ENCODE measurements at regions not wholly inside any gene's neighbourhood (a gene's known extent, or its start where the extent isn't known, plus 50 kb on each side); places are given as distances from the start of the nearest gene placed in this dataset.

DNA sequence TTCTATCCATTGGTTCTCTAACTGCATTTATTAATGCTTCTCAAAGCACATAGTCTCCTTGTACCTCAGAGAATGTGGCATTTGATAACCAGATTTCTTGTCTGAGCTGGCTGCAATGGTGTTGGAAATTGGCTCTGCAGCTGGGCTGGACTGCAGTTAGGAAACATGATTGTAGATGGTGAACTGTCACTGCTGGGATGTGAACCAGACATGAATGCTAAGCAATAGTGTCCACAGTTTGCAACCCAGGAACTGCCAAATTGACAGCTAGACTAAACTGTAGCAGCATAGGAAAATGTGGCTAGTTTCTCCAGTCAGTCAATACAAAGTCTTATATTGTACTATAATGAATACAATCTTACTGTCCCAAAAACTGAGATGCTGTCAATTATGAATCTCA is 656.6 kb upstream of the GOLIM4 start:
- Histone ChIP-seq H3K9ac (no peak overlapping the region), H3K27me3 (ENCODE audit: control insufficient read depth, insufficient read depth, low read length) (no peaks in the 10 kb centered on the region), H3K4me2 (ENCODE audit: low read length) (no peak overlapping the region), H3K9me3 (ENCODE audit: control insufficient read depth, low read length) (no peaks in the 10 kb centered on the region), H3K36me3 (ENCODE audit: control insufficient read depth, insufficient read depth, low read length) (no peaks in the 10 kb centered on the region), H3K4me1 (no peaks in the 10 kb centered on the region), H2AFZ (no peak overlapping the region), H3K79me2 (no peaks in the 10 kb centered on the region), H3K27ac (no peak overlapping the region), H3K4me3 (ENCODE audit: low read depth, low read length) (no peak overlapping the region)
- TF ChIP-seq, protein P1, sequence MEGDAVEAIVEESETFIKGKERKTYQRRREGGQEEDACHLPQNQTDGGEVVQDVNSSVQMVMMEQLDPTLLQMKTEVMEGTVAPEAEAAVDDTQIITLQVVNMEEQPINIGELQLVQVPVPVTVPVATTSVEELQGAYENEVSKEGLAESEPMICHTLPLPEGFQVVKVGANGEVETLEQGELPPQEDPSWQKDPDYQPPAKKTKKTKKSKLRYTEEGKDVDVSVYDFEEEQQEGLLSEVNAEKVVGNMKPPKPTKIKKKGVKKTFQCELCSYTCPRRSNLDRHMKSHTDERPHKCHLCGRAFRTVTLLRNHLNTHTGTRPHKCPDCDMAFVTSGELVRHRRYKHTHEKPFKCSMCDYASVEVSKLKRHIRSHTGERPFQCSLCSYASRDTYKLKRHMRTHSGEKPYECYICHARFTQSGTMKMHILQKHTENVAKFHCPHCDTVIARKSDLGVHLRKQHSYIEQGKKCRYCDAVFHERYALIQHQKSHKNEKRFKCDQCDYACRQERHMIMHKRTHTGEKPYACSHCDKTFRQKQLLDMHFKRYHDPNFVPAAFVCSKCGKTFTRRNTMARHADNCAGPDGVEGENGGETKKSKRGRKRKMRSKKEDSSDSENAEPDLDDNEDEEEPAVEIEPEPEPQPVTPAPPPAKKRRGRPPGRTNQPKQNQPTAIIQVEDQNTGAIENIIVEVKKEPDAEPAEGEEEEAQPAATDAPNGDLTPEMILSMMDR (IDR thresholded peaks at IDR 0.05) = no peak

DNA sequence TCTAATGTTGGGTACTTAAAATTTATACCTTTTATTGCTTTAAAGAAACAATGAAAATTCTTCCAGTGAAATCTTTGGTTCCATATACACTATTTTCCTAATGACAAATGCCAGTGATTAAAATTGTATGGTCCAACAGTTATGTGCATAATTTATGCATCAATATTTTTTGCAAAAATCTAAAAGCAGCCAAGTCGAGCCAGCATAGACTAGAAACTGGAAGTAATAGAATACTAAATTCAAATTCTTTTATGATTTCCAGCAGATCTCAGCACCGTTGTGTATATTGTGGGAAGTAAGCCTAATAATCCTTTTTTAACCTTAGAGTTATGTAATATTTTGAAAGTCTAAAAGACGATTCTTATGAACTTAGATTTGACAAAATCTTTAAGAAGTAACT is 652.0 kb upstream of the GOLIM4 start:
- H3K79me2 ChIP-seq = no peaks in the 10 kb centered on the region
- H3K27me3 ChIP-seq (ENCODE audit: control insufficient read depth, insufficient read depth, low read length) = no peaks in the 10 kb centered on the region
- H3K4me1 ChIP-seq = no peaks in the 10 kb centered on the region
- H3K9me3 ChIP-seq (ENCODE audit: control insufficient read depth, low read length) = no peaks in the 10 kb centered on the region
- H3K9ac ChIP-seq = no peak overlapping the region
- no peak overlapping the region for H3K27ac ChIP-seq
- H2AFZ ChIP-seq = no peak overlapping the region
- no peak overlapping the region for H3K4me2 ChIP-seq (ENCODE audit: low read length)
- H3K4me3 ChIP-seq (ENCODE audit: low read depth, low read length) = no peak overlapping the region
- no peaks in the 10 kb centered on the region for H3K36me3 ChIP-seq (ENCODE audit: control insufficient read depth, insufficient read depth, low read length)
- TF ChIP-seq, protein P1 (IDR thresholded peaks at IDR 0.05) = no peak

DNA sequence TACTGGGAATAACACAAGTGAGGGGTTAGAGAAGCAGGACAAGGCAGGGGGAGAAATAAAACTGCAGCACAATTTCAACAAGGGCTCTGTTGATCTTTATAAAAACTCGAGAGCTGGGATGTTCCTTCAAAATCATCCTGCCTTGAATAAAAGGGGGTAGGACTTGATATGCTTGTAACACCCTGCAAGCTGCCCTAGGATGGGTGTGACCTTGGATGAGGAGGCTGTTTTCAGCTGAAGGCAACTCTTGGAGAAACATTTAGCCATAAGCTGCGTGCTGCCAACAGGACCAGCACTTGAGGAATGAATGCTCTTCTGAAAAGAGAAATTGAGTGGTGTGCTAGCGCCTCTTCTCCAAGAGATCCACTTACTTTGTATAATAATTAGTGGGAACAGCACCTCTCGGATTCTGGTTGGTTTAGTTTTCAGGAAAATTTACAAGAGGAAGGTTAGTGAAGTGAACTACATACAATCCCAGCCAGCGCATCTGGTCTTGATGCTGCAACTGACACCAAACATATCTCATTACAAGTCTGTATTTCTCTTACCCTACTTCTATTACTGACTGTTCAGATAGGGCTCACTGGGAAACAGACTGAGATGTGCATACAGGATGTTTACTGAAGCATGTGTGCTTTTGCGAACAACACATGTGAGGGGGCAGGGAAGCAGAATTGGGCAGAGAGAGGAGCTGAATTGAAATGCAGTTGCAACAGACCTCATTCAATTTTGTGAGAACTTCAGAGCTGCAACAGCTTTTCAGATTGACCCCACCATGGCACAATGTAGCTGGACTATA is 643.0 kb upstream of the GOLIM4 start:
- H3K4me2 ChIP-seq (ENCODE audit: low read length) = no peak overlapping the region
- no peaks in the 10 kb centered on the region for H3K9me3 ChIP-seq (ENCODE audit: control insufficient read depth, low read length)
- no peak overlapping the region for H3K4me3 ChIP-seq (ENCODE audit: low read depth, low read length)
- no peaks in the 10 kb centered on the region for H3K36me3 ChIP-seq (ENCODE audit: control insufficient read depth, insufficient read depth, low read length)
- no peaks in the 10 kb centered on the region for H3K79me2 ChIP-seq
- TF ChIP-seq, protein P1 (IDR thresholded peaks at IDR 0.05) = no peak
- H3K27me3 ChIP-seq (ENCODE audit: control insufficient read depth, insufficient read depth, low read length) = no peaks in the 10 kb centered on the region
- no peak overlapping the region for H2AFZ ChIP-seq
- H3K4me1 ChIP-seq = no peaks in the 10 kb centered on the region
- H3K27ac ChIP-seq = no peak overlapping the region
- H3K9ac ChIP-seq = no peak overlapping the region

DNA sequence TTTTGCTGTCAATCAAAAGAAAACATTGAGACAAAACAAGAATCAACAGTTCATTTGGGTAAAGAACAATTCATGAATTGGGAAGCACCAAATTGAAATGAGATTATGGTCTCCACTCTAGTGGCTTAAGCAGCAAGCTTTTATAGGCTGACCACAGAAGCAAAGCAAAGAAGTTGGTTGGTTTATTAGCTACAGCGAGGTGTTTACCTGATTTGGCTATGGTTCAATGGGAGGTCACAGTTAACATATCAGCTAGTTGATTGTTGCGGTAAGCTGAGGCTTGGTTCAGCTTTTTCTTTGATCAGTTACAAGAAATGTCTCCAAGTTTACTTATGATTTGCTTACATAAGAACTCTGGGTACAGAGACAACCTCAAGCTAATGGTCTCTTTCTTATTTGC is 640.5 kb upstream of the GOLIM4 start:
- Histone ChIP-seq H3K79me2 (no peaks in the 10 kb centered on the region), H3K9me3 (ENCODE audit: control insufficient read depth, low read length) (no peaks in the 10 kb centered on the region), H3K9ac (no peak overlapping the region), H3K4me2 (ENCODE audit: low read length) (no peak overlapping the region), H3K36me3 (ENCODE audit: control insufficient read depth, insufficient read depth, low read length) (no peaks in the 10 kb centered on the region), H3K27ac (no peak overlapping the region), H3K4me3 (ENCODE audit: low read depth, low read length) (no peak overlapping the region), H3K4me1 (no peaks in the 10 kb centered on the region), H2AFZ (no peak overlapping the region), H3K27me3 (ENCODE audit: control insufficient read depth, insufficient read depth, low read length) (no peaks in the 10 kb centered on the region)
- TF ChIP-seq, protein P1 (IDR thresholded peaks at IDR 0.05) = no peak

DNA sequence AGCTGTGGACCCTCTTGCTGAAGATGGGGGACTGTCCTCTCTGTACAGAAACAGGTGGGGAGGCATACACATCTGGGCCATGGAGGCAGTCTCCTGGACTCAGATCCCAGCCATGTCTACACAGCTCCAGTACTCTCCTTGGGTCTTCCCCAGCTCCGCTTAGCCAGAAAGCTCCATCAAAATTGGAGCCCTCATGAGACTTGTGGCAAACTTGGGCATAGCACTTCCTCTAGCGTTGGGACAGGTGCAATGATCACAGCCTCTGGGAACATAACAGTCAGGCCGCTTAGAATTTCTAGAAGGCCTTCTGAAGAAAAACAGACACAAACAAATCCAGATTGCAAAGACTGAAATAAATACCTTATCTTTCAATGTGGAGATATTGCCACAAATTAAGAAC is 634.3 kb upstream of the GOLIM4 start:
- H3K27me3 ChIP-seq (ENCODE audit: control insufficient read depth, insufficient read depth, low read length) = no peaks in the 10 kb centered on the region

More for the DNA sequence above, 634.3 kb upstream of the GOLIM4 start:
- Histone ChIP-seq H3K27ac (no peak overlapping the region), H3K4me3 (ENCODE audit: low read depth, low read length) (no peak overlapping the region), H2AFZ (no peak overlapping the region), H3K9me3 (ENCODE audit: control insufficient read depth, low read length) (no peaks in the 10 kb centered on the region), H3K4me2 (ENCODE audit: low read length) (no peak overlapping the region), H3K79me2 (no peaks in the 10 kb centered on the region), H3K9ac (no peak overlapping the region), H3K36me3 (ENCODE audit: control insufficient read depth, insufficient read depth, low read length) (no peaks in the 10 kb centered on the region), H3K4me1 (no peaks in the 10 kb centered on the region)
- TF ChIP-seq, protein P1 (IDR thresholded peaks at IDR 0.05) = no peak

Data from parathyroid adenoma (tissue), 2 donors.